Left ventricle myocardium superior (tissue), 1 donor: ENCODE measurements at regions not wholly inside any gene's neighbourhood (a gene's known extent, or its start where the extent isn't known, plus 50 kb on each side); places are given as distances from the start of the nearest gene placed in this dataset.

Experiments used
- ATAC-seq: fragments of 200-7000 bp; cut with Tn5 transposase; one replicate; pipeline ENCODE4 v1.9.1; 2020; ENCODE audit warnings: mild to moderate bottlenecking, moderate library complexity
- DNase-seq: peaks from one replicate; pipeline ENCODE4 v3.0.0-alpha.2; 2020
- intact Hi-C: fragments of 100-400 bp; cut with micrococcal nuclease; formaldehyde crosslinking; loops from one replicate; pipeline ENCODE4 v1.11.0; 2022
- donor health status: DM: no; HTN: yes; CAD: no; lungs with severe emphysema.

GRCh38 chr1:168907053-168907452, 178.0 kb upstream of the DPT start:
- intact Hi-C loops: no loop called here
- ATAC-seq: no peak

GRCh38 chr1:168907786-168908348, 178.9 kb upstream of the DPT start:
- ATAC-seq: peak; percentile 65

More at GRCh38 chr1:168907053-168907452, 178.0 kb upstream of the DPT start:
- no peak for DNase-seq

GRCh38 chr1:168910403-168910802, 181.4 kb upstream of the DPT start:
- ATAC-seq (no peak), DNase-seq (no peak)
- intact Hi-C loops: no loop called here

More at GRCh38 chr1:168907786-168908348, 178.9 kb upstream of the DPT start:
- intact Hi-C loops: no loop called here
- DNase-seq: no peak

GRCh38 chr1:168911370-168911769, 182.4 kb upstream of the DPT start:
- intact Hi-C loops: no loop called here
- DNase-seq (no peak), ATAC-seq (no peak)

GRCh38 chr1:168913711-168914463, 184.9 kb upstream of the DPT start:
- no peak for ATAC-seq
- intact Hi-C loops: no loop called here

GRCh38 chr1:168917309-168917708, 188.3 kb upstream of the DPT start:
- intact Hi-C loops: no loop called here
- DNase-seq (no peak), ATAC-seq (no peak)

More at GRCh38 chr1:168913711-168914463, 184.9 kb upstream of the DPT start:
- no peak for DNase-seq

- intact Hi-C loops: no loop called here
- ATAC-seq (no peak), DNase-seq (no peak)
Measured at GRCh38 chr1:168917796-168918195, 188.7 kb upstream of the ATP1B1 start.

- ATAC-seq (no peak), DNase-seq (no peak)
- intact Hi-C loops: no loop called here
Measured at GRCh38 chr1:168918860-168919741, 187.4 kb upstream of the ATP1B1 start.

- DNase-seq: no peak
- intact Hi-C loops: no loop called here
- peak; percentile 92 for ATAC-seq
Measured at GRCh38 chr1:168920456-168921094, 185.9 kb upstream of the ATP1B1 start.

GRCh38 chr1:168921629-168922028, 184.9 kb upstream of the ATP1B1 start:
- ATAC-seq: no peak
- no peak for DNase-seq
- intact Hi-C loops: no loop called here

- DNase-seq (no peak), ATAC-seq (no peak)
- intact Hi-C loops: no loop called here
Measured at GRCh38 chr1:168923521-168924136, 182.9 kb upstream of the ATP1B1 start.

GRCh38 chr1:168924976-168925375, 181.5 kb upstream of the ATP1B1 start:
- ATAC-seq (no peak), DNase-seq (no peak)
- intact Hi-C loops: no loop called here

GRCh38 chr1:168926236-168926635, 180.3 kb upstream of the ATP1B1 start:
- intact Hi-C loops: no loop called here

GRCh38 chr1:168932539-168932938, 174.0 kb upstream of the ATP1B1 start:
- ATAC-seq (no peak), DNase-seq (no peak)
- intact Hi-C loops: no loop called here

More at GRCh38 chr1:168926236-168926635, 180.3 kb upstream of the ATP1B1 start:
- ATAC-seq (no peak), DNase-seq (no peak)

GRCh38 chr1:168933141-168933805, 173.2 kb upstream of the ATP1B1 start:
- ATAC-seq: no peak
- intact Hi-C loops: no loop called here
- DNase-seq: no peak

GRCh38 chr1:168939110-168939946, 167.2 kb upstream of the ATP1B1 start:
- ATAC-seq (no peak), DNase-seq (no peak)
- intact Hi-C loops: no loop called here

GRCh38 chr1:168939947-168940223, 166.6 kb upstream of the ATP1B1 start:
- intact Hi-C loops: no loop called here
- no peak for DNase-seq
- ATAC-seq: no peak

- DNase-seq (no peak), ATAC-seq (no peak)
- intact Hi-C loops: no loop called here
Measured at GRCh38 chr1:168941640-168942039, 164.8 kb upstream of the ATP1B1 start.
